ENCODE measurements at regions not wholly inside any gene's neighbourhood (a gene's known extent, or its start where the extent isn't known, plus 50 kb on each side); places are given as distances from the start of the nearest gene placed in this dataset.

GRCh38 chr14:56918849-56919574 lies 108.7 kb upstream of the OTX2 start:
- Histone ChIP-seq H3K27me3 (replicated peaks; ENCODE audit: control insufficient read depth, insufficient read depth, low read length) (no peaks in the 10 kb centered on the region), H3K4me3 (replicated peaks; ENCODE audit: low read depth, low read length) (no peak overlapping the region), H3K36me3 (ENCODE audit: control insufficient read depth, insufficient read depth, low read length) (no peaks in the 10 kb centered on the region)
- DNase-seq (ENCODE audit: extremely low read depth, insufficient read length), result no peak
- TF ChIP-seq, protein P1, sequence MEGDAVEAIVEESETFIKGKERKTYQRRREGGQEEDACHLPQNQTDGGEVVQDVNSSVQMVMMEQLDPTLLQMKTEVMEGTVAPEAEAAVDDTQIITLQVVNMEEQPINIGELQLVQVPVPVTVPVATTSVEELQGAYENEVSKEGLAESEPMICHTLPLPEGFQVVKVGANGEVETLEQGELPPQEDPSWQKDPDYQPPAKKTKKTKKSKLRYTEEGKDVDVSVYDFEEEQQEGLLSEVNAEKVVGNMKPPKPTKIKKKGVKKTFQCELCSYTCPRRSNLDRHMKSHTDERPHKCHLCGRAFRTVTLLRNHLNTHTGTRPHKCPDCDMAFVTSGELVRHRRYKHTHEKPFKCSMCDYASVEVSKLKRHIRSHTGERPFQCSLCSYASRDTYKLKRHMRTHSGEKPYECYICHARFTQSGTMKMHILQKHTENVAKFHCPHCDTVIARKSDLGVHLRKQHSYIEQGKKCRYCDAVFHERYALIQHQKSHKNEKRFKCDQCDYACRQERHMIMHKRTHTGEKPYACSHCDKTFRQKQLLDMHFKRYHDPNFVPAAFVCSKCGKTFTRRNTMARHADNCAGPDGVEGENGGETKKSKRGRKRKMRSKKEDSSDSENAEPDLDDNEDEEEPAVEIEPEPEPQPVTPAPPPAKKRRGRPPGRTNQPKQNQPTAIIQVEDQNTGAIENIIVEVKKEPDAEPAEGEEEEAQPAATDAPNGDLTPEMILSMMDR (IDR thresholded peaks at IDR 0.05; ENCODE audit: insufficient read depth, low read length, poor library complexity, severe bottlenecking), result no peak

- H3K4me3 ChIP-seq (replicated peaks; ENCODE audit: low read depth, low read length), result no peak overlapping the region
- no peak for DNase-seq (ENCODE audit: extremely low read depth, insufficient read length)
- H3K27me3 ChIP-seq (replicated peaks; ENCODE audit: control insufficient read depth, insufficient read depth, low read length), result no peaks in the 10 kb centered on the region
- TF ChIP-seq, protein P1 (IDR thresholded peaks at IDR 0.05; ENCODE audit: insufficient read depth, low read length, poor library complexity, severe bottlenecking), result no peak
- H3K36me3 ChIP-seq (ENCODE audit: control insufficient read depth, insufficient read depth, low read length), result no peaks in the 10 kb centered on the region
These were observed 95.0 kb upstream of the OTX2 start for GRCh38 chr14:56905282-56905681.

GRCh38 chr14:56903304-56903969 lies 93.2 kb upstream of the OTX2 start:
- no peaks in the 10 kb centered on the region for H3K36me3 ChIP-seq (ENCODE audit: control insufficient read depth, insufficient read depth, low read length)
- no peaks in the 10 kb centered on the region for H3K27me3 ChIP-seq (replicated peaks; ENCODE audit: control insufficient read depth, insufficient read depth, low read length)
- no peak for DNase-seq (ENCODE audit: extremely low read depth, insufficient read length)
- TF ChIP-seq, protein P1 (IDR thresholded peaks at IDR 0.05; ENCODE audit: insufficient read depth, low read length, poor library complexity, severe bottlenecking), result no peak
- no peak overlapping the region for H3K4me3 ChIP-seq (replicated peaks; ENCODE audit: low read depth, low read length)

DNA sequence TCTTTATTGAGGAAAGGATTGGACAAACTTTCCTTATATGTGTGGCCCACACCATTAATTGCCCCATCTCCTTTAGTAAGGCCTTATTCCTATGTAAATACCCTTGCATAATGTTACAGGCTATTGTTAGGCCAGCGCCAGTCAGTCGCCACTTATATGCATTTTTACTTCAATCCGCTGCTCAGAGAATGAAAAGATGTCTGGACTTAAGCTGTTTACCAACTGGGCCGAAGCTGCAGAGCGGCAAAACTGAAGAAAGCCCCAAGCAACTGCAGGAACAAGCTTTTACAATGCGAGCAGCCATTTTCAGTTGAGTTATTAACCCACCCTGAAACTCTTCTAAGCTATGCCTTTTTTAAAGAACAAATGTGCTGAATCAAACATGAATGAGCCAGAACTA lies 92.1 kb upstream of the OTX2 start:
- Histone ChIP-seq H3K27me3 (replicated peaks; ENCODE audit: control insufficient read depth, insufficient read depth, low read length) (no peaks in the 10 kb centered on the region), H3K4me3 (replicated peaks; ENCODE audit: low read depth, low read length) (no peak overlapping the region), H3K36me3 (ENCODE audit: control insufficient read depth, insufficient read depth, low read length) (no peaks in the 10 kb centered on the region)
- TF ChIP-seq, protein P1 (IDR thresholded peaks at IDR 0.05; ENCODE audit: insufficient read depth, low read length, poor library complexity, severe bottlenecking), result no peak
- no peak for DNase-seq (ENCODE audit: extremely low read depth, insufficient read length)

DNA sequence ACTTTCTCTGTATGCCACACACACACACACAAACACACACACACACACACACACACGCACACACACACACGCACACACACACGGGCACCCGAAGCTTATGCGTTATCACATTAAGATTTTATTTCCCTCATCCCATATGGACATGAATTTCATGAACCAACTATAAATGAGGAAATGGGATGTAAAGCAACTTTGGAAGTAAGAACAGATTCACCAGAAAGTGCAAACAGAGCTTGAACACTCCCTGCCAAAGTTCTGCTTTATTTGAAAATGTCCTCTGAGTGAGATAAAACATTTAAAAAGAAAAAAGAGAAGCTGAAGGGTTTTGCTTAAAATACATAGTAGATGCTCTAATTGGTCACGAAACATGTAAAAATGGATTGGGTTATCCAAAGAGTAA lies 90.4 kb upstream of the OTX2 start:
- Histone ChIP-seq H3K27me3 (replicated peaks; ENCODE audit: control insufficient read depth, insufficient read depth, low read length) (no peaks in the 10 kb centered on the region), H3K4me3 (replicated peaks; ENCODE audit: low read depth, low read length) (no peak overlapping the region), H3K36me3 (ENCODE audit: control insufficient read depth, insufficient read depth, low read length) (no peaks in the 10 kb centered on the region)
- TF ChIP-seq, protein P1 (IDR thresholded peaks at IDR 0.05; ENCODE audit: insufficient read depth, low read length, poor library complexity, severe bottlenecking), result no peak
- DNase-seq (ENCODE audit: extremely low read depth, insufficient read length), result no peak

All from GM06990 (cell line).